ENCODE measurements at regions not wholly inside any gene's neighbourhood (a gene's known extent, or its start where the extent isn't known, plus 50 kb on each side); places are given as distances from the start of the nearest gene placed in this dataset.

DNA sequence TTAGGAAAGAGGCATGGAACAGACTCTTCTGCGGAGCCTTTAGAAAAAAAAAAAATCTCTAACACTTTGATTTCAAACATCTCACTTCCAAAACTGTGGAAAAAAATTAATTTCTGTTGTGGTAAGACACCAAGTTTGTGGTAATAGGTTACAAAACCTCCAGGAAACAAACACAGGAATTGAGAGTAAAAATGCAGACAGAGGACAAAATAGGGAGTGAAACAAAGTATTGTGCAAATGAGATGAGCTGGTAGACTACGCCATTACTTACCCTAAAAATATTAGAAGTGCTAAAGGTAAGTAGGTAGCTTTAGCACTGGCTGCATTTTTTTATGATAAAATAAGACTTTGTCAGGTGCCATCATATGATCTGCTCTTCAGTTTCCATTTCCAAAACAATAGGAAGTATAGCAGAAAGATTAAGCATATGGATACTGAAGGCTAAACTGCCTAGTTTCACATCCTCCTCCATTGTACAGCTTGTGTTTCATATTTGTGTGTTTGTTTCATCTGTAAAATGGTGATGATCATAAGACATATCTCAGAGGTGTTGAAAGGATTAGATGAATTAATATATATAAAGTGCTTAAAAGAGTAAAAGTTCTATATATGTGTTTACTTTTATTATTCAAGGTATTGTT lies 309.2 kb downstream of the NR4A2 start:
- no peak for DNase-seq
- Histone ChIP-seq H3K36me3 (replicated peaks in 1 of 2; ENCODE audit: control insufficient read depth in 1 of 2, insufficient read depth in 2 of 2, low read length in 1 of 2) (no peaks in the 10 kb centered on the region), H3F3A (replicated peaks; ENCODE audit: insufficient read depth) (no peaks in the 10 kb centered on the region), H3K4me3 (ENCODE audit: low read depth in 2 of 2, low read length in 1 of 2) (no peak overlapping the region), H3K4me2 (no peak overlapping the region), H3K9me3 (no peaks in the 10 kb centered on the region), H3K9ac (no peak overlapping the region), H3K27ac (ENCODE audit: low read depth in 2 of 2, low read length in 1 of 2) (no peak overlapping the region), H3K27me3 (ENCODE audit: insufficient read depth) (no peaks in the 10 kb centered on the region), H3K79me2 (ENCODE audit: insufficient read depth) (no peaks in the 10 kb centered on the region), H3K9me2 (no peaks in the 10 kb centered on the region), H2AFZ (ENCODE audit: low read depth) (no peak overlapping the region), H4K20me1 (ENCODE audit: insufficient read depth) (no peaks in the 10 kb centered on the region), H3K4me1 (ENCODE audit: control insufficient read depth in 1 of 2, insufficient read depth in 2 of 2, low read depth in 1 of 2, low read length in 1 of 2) (no peaks in the 10 kb centered on the region)
- 15% methylated on average over 2 of the region's 2 CpGs for WGBS (ENCODE audit: low lambda C conversion rate)
- ChIA-PET POLR2A (no interaction called here), CTCF (no interaction called here)
- no peak for TF ChIP-seq TEAD4 (IDR thresholded peaks at IDR 0.05; ENCODE audit: borderline replicate concordance, insufficient read depth)
- TF ChIP-seq CTCF (IDR thresholded peaks at IDR 0.05) = no peak
- TF ChIP-seq JUND (IDR thresholded peaks at IDR 0.05) = no peak
- no peak for TF ChIP-seq RXRA (IDR thresholded peaks at IDR 0.05; ENCODE audit: borderline replicate concordance, low read depth)
- no peak for TF ChIP-seq RAD21 (IDR thresholded peaks at IDR 0.05; ENCODE audit: low read length)
- TF ChIP-seq SIN3A (IDR thresholded peaks at IDR 0.05; ENCODE audit: borderline replicate concordance, low read depth, low read length) = no peak
- no peak for TF ChIP-seq MEF2A (IDR thresholded peaks at IDR 0.05; ENCODE audit: borderline replicate concordance, low read depth)
- no peak for TF ChIP-seq GATA2 (CRISPR knock-in tag; IDR thresholded peaks at IDR 0.05)
- TF ChIP-seq NRF1 (IDR thresholded peaks at IDR 0.05; ENCODE audit: low read depth, low read length) = no peak

GRCh38 chr2:156021146-156022040 lies 311.1 kb downstream of the NR4A2 start:
- Histone ChIP-seq H3K4me3 (ENCODE audit: low read depth in 2 of 2, low read length in 1 of 2) (no peak overlapping the region), H3K4me1 (ENCODE audit: control insufficient read depth in 1 of 2, insufficient read depth in 2 of 2, low read depth in 1 of 2, low read length in 1 of 2) (no peaks in the 10 kb centered on the region), H2AFZ (ENCODE audit: low read depth) (no peak overlapping the region), H4K20me1 (ENCODE audit: insufficient read depth) (no peaks in the 10 kb centered on the region), H3K9me3 (no peaks in the 10 kb centered on the region), H3K27me3 (ENCODE audit: insufficient read depth) (no peaks in the 10 kb centered on the region), H3K27ac (ENCODE audit: low read depth in 2 of 2, low read length in 1 of 2) (no peak overlapping the region), H3F3A (replicated peaks; ENCODE audit: insufficient read depth) (no peaks in the 10 kb centered on the region), H3K36me3 (replicated peaks in 1 of 2; ENCODE audit: control insufficient read depth in 1 of 2, insufficient read depth in 2 of 2, low read length in 1 of 2) (no peaks in the 10 kb centered on the region), H3K9me2 (no peaks in the 10 kb centered on the region), H3K79me2 (ENCODE audit: insufficient read depth) (no peaks in the 10 kb centered on the region), H3K9ac (no peak overlapping the region), H3K4me2 (no peak overlapping the region)
- WGBS (ENCODE audit: low lambda C conversion rate) = 2% methylated on average over 3 of the region's 3 CpGs
- TF ChIP-seq POLR2AphosphoS5 (IDR thresholded peaks at IDR 0.05; ENCODE audit: low read depth, low read length) = no peak
- TF ChIP-seq CTCF (IDR thresholded peaks at IDR 0.05) = no peak
- TF ChIP-seq MEF2A (IDR thresholded peaks at IDR 0.05; ENCODE audit: borderline replicate concordance, low read depth) = no peak
- TF ChIP-seq USF2 (IDR thresholded peaks at IDR 0.05; ENCODE audit: borderline replicate concordance, low read depth, low read length) = no peak
- DNase-seq = no peak
- CTCF ChIA-PET = no interaction called here
- POLR2A ChIA-PET = no interaction called here
